GM18858 (cell line): ENCODE measurements at regions not wholly inside any gene's neighbourhood (a gene's known extent, or its start where the extent isn't known, plus 50 kb on each side); places are given as distances from the start of the nearest gene placed in this dataset.
"Not testable (repeated sequence)": the region's sequence is repeated elsewhere in the genome, so short reads cannot be mapped to it uniquely, and the experiment has no call there.

Source experiments
- ATAC-seq: cut with Tn5 transposase; IDR thresholded peaks from one replicate; pipeline ENCODE4 v1.9.1; 2021; ENCODE audit not compliant: unreplicated experiment

DNA sequence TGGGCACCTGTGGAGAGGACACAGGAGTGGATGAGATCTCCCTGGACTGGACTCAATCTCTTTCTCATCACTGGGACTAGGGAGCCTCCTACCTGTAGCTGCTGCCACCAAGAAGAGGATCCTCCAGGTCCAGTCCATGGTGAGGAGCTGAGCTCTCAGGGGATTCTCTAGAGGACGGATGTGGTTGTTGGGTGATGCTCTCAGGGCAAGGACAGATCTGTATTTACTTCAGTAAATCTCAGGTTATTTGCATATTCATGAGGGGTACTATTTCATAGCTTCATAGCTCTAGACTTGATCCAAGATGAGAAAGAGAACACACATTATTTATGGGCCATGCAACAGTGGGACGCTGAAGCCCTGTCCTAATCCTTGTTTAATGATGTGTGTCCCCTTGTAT is 159.4 kb downstream of the POTEB start:
- peak; percentile 71 for ATAC-seq

- ATAC-seq = not testable (repeated sequence)
These were observed 159.9 kb downstream of the POTEB start for GRCh38 chr15:21717661-21718060.

DNA sequence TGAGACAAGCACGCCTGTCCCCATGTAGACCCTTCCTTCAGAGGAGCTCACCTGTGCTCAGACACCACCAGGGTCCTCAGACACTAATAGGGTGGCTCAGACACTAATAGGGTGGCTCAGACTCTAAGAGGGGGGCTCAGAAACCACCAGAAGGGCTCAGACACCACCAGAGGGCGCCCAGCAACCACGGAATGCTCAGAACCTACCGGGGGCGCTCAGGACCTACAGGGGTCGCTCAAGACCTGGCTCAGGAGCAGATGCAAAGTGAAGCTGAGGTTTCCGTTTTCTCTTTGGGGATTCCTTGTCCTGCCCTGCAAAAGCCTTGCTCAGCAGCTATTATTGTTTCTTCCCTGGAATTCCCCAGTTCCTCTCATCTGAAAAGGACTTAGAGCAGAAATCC is 172.1 kb downstream of the POTEB start:
- peak; percentile 77 for ATAC-seq

DNA sequence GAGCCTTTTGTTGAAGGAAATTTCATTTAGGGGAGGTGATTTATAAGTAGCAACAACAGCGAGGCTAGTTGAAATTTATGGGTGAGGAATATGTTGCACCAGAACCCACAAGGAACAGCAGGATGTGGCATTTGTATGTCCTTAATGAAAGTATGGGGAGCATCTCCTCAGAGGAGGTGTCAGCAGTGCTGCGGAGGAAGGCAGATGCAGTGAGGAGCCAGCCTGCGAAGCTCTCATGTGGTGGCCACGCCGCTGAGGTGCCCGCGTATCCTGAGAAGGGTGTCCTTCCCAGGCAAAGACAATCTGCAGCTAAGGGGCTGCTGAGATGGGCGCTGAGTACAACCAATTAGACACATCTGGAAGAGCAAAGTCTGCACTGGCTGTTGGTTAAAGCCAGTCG is 178.9 kb downstream of the POTEB start:
- ATAC-seq = not testable (repeated sequence)

DNA sequence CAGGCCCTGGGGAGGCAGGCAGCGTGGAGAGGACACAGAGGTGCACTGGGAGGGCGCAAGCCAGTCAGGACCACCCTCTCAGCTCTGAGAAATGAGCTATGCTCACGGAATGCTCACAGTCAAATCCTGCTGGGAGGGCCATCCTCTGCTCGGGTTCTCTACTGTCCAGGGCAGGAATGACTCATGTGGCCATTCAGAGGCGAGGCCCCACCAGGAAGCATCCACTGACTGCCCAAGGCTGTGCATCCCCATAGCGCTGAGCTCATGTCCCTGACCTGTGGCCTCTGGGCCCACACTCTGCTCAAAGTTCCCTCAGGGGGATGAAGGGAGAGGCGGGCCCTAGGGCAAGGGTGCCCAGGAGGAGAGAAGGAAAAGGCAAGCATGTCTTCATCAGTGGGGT is 182.4 kb downstream of the POTEB start:
- not testable (repeated sequence) for ATAC-seq

DNA sequence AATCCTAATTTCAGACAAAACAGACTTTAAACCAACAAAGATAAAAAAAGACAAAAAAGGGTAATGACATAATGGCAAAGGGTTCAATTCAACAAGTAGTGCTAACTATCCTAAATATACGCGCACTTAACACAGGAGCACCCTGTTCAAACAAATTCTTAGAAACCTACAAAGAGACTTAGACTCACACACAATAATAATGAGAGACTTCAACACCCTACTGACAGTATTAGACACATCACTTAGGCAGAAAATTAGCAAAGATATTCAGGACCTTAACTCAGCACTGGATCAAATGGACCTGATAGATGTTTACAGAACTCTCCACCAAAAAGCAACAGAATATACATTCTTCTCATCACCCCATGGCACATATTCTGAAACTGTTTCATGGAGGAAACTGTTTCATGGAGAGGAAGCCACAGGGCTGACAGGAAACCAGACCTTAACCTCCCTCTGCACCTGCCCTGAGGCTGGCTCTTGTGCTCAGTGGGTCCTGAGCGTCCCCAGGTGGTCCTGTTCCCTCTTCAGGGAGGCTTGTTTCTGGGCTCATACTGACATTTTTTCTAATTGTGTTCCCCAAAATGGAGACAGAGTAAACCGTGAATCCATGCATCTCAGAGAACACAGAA is 184.9 kb downstream of the POTEB start:
- not testable (repeated sequence) for ATAC-seq

DNA sequence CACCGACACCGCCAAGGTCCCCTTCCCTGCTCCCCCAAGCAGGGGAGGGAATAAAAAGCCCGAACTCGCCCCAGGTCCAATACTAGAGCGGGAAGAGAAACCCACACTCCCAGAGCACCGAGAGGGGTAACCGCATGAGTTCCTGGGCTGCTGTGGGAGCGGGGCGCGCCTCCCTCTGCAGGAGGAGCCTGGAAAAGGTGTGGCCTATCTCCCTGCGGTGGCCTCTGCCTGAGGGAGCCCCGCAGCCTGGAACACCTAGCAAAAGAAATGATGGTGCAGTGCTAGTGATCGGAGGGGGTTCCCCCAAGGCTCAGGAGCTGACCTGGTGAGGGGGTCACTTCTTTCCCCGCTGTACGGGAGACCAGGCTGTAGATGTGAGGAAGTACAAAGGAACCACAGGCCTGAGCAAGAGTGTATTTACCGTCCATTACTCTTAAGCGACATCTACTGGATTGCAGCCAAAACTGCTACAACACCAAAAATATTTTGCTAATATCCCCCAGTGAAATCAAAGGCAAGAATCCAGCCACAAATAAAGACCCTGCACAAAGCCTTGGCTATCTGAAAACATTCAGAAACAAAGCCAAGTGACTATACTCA is 216.6 kb upstream of the POTEB3 start:
- peak; percentile 86 for ATAC-seq

DNA sequence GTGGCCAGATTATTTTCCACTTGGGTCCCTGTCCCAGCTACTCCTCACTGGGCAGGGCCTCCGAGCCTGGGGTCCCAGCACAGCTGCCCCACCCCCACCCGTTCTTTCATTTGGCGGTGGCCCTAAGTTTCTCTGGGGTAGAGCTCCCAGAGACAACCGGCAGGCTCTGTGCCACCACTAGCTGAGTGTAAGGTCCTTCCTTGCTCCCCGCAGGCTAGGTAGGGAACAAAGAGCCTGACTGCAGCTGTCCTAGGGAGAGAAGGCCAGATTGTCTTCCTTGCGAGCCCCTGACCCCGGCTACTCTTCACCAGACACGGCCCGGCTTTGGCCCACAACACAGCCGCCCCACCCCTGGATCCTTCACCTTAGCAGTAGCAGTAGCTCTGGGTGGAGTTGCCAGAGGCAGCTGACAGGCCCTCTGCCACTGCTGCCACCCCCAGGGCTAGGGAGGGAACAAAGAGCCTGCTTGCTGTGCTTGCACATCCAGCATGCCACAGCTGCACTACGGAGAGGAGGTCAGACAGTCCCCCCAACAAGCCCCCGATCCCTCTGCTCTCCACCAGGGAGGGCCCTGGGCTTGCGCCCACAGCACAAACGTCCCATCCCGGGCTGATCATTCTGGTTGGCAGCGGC is 215.9 kb upstream of the POTEB3 start:
- not testable (repeated sequence) for ATAC-seq

- not testable (repeated sequence) for ATAC-seq
These were observed 213.4 kb upstream of the POTEB3 start for GRCh38 chr15:21653707-21654106.

DNA sequence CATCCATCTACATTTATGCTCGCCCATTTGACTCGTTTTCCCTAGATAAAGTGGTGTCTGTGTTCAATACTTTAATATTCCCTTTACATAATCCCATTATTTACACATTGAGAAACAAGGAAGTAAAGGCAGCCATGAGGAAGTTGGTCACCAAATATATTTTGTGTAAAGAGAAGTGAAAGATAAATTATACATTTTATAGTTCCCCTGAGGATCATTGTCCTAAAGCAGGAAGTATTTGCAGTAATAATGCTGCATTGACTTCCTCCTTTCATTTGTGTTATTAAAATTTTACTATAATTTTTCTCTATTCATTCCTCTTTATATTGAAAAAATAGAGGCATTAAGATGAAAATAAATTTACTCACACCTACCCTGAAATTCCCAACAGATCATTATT is 198.5 kb upstream of the POTEB3 start:
- not testable (repeated sequence) for ATAC-seq

DNA sequence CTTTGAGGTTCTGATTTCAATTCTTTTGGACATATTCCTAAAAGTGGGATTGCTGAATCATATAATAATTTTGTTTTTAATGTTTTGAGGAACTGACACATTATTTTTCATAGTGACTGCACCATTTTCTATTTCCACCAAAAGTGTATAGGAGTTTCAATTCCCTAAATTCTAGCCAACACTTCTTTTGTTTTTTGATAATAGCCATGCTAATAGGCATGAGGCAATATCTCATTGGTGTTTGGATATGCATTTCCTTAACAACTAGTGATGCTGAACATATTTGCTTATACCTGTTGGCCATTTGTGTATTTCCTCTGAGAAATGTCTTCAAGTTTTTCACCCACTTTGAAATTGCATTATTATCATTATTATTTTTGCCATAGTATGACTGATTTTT is 186.4 kb upstream of the POTEB3 start:
- ATAC-seq = not testable (repeated sequence)

GRCh38 chr15:21609223-21609622 is 168.9 kb upstream of the POTEB3 start:
- not testable (repeated sequence) for ATAC-seq

- ATAC-seq = not testable (repeated sequence)
These were observed 125.1 kb upstream of the POTEB3 start for GRCh38 chr15:21565426-21565825.

- ATAC-seq = peak; percentile 87
These were observed 111.5 kb upstream of the POTEB3 start for GRCh38 chr15:21551809-21552208.

DNA sequence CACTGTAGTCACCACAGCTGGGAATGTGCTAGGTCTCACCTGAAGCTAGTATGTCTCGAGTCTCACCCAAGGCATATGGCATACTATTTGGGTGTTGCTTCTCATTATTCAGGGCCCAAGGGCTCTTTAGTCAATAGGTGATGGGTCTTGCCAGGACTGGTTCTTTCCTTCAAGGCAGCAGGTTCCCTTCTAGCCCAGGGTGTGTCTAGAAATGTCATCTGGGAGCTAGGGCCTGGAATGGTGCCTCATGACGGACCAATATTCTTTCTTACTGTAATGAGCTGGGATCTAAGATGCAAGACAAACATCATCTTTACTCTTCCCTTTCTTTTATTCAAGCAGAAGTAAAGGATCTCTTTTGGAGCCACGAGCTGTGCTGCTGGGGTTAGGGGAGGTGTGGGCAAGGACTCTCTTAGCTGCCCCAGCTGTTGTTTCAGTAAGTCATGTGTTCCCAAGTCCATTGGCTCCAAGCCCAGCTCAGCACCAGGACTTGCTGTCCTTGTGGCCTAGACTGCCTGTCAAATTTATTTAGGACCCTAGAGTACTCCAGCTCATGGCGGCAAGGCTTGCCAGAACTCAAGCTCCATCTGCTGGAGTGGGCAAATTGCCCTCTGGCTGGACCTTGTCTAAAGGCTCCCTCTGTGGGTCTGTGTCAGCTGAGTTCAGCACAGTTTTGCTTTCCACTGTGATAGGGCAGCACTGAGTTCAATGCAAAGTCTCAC is 106.0 kb upstream of the POTEB3 start:
- ATAC-seq = not testable (repeated sequence)

DNA sequence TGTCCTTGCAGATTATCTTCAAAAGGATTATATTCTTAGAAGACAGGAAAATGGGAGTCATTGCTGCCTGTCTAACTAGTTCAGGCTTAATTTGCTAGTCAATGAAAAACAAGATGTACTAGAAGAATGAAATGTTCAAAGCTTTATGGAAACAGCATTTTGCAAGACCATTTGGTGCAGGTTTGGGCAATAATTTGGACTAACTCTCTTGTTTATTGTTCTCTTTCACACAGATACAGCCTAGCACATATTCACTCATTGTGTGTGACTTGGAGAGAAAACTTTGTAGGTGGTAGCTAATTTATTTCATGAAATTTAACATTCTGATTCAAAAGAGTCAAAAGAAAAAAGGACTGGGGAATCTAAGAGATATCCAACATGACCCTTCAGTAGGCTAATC is 92.5 kb upstream of the POTEB3 start:
- not testable (repeated sequence) for ATAC-seq

DNA sequence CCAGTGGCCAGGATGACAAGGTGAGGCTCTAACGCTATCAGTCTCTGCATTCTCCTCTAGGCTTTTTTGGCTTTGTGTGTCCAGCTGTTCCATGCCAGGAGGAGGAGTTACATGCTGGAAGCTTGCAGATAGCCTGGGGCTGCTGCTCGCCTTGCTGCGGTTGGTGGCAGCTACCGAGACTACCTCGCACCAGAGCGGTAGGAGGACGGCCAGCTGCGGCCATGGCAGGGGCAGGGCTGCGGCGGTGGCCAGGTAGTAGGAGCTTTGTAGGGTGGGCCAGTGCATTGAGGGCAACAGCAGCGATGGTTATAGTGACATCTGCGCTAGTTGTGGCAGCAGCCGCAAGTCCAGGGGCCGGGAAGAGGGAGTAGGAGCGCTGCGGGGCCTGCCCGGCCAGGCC is 75.9 kb upstream of the POTEB3 start:
- ATAC-seq = not testable (repeated sequence)

DNA sequence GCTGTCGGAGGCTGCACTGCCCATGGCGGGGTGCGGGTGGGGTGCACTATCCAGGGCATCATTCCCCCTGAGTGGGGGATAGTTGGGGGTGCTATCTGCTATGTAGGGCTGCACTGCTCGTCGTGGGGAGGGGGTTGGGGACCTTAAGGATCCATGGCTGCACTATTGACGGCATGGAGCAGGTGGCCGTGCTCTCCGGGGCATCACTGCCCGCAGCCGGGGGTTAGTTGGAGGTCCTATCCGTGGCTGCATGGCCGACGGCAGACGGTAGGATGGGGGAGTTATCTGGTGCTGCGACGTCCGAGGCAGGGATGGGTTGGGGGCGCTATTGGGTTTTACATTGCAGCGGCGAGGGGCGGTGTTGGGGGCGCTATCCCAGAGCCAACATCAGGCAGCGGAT is 75.0 kb upstream of the POTEB3 start:
- not testable (repeated sequence) for ATAC-seq

GRCh38 chr15:21503021-21503420 is 62.7 kb upstream of the POTEB3 start:
- not testable (repeated sequence) for ATAC-seq
